Esophagus muscularis mucosa (tissue), 4 donors: ENCODE measurements at regions not wholly inside any gene's neighbourhood (a gene's known extent, or its start where the extent isn't known, plus 50 kb on each side); places are given as distances from the start of the nearest gene placed in this dataset.

Source experiments
- DNase-seq: peaks from one replicate; pipeline ENCODE4 v3.0.0-alpha.2; 2017; ENCODE audit errors: extremely low spot score
- H3K27ac ChIP-seq, 4 donors: fragments of 200-600 bp; sonication (generic); replicated peaks in 1 of 4; 1 replicate in 3 of 4; 2 replicates in 1 of 4; pipeline ENCODE4 v1.5.1; 2016 to 2019; ENCODE audit warnings: mild to moderate bottlenecking in 1 of 4
- H3K27me3 ChIP-seq, 4 donors: fragments of 200-600 bp; sonication (generic); one replicate each; pipeline versions ENCODE4 v1.5.1 to v1.6.0; 2016 to 2019
- H3K36me3 ChIP-seq, 4 donors: fragments of 200-600 bp; sonication (generic); one replicate each; pipeline ENCODE4 v1.5.1; 2016 to 2019
- H3K4me1 ChIP-seq, 4 donors: fragments of 200-600 bp; sonication (generic); one replicate each; pipeline ENCODE4 v1.5.1; 2016 to 2019
- H3K4me3 ChIP-seq, 4 donors: fragments of 200-600 bp; sonication (generic); 1 replicate in 2 of 4; 2 replicates in 2 of 4; pipeline ENCODE4 v1.5.1; 2016 to 2019; ENCODE audit warnings: mild to moderate bottlenecking in 4 of 4, moderate library complexity in 1 of 4
- H3K9me3 ChIP-seq, 4 donors: fragments of 200-600 bp; sonication (generic); 1 replicate in 3 of 4; 2 replicates in 1 of 4; pipeline ENCODE4 v1.5.1; 2016 to 2019
- CTCF ChIP-seq, 3 experiments: fragments of 200-600 bp in 2 of 3; fragments of 450-650 bp in 1 of 3; sonication (generic) in 2 of 3; IDR thresholded peaks; one replicate each; pipeline ENCODE4 v1.5.1; 2017 to 2019; ENCODE audit warnings: antibody characterized with exemption in 3 of 3, mild to moderate bottlenecking in 2 of 3, moderate library complexity in 1 of 3
- EP300 ChIP-seq: sonication (generic); formaldehyde crosslinking; IDR thresholded peaks from one replicate; pipeline ENCODE4 v1.6.1; 2017; ENCODE audit warnings: antibody characterized with exemption
- POLR2A ChIP-seq: fragments of 450-650 bp; IDR thresholded peaks from one replicate; pipeline ENCODE4 v1.6.1; 2017; ENCODE audit warnings: antibody characterized with exemption, moderate library complexity, mild to moderate bottlenecking, low read depth
- POLR2AphosphoS5 ChIP-seq, 2 donors: sonication (generic); formaldehyde crosslinking; IDR thresholded peaks; one replicate each; pipeline ENCODE4 v1.6.1; 2017; ENCODE audit warnings: antibody characterized with exemption in 2 of 2
- WGBS: methylation state at CpG from one replicate; pipeline ENCODE4 v1.1.5; 2018; 5-methylcytosine and 5-hydroxymethylcytosine counted together
- intact Hi-C: fragments of 100-400 bp; cut with DNase I; formaldehyde crosslinking; loops from one replicate; pipeline ENCODE4 v1.15.1; 2023

GRCh38 chr4:125958519-125958918 is 643.8 kb downstream of the FAT4 start:
- TF ChIP-seq POLR2AphosphoS5 (IDR thresholded peaks at IDR 0.05) = no peak
- TF ChIP-seq POLR2A = no peak
- TF ChIP-seq CTCF (IDR thresholded peaks at IDR 0.05) = no peak
- no peak for TF ChIP-seq EP300
- H3K27me3 ChIP-seq = no peaks in the 10 kb centered on the region
- no peak overlapping the region for H3K4me3 ChIP-seq
- H3K9me3 ChIP-seq = no peaks in the 10 kb centered on the region
- no peak for DNase-seq
- H3K4me1 ChIP-seq = no peaks in the 10 kb centered on the region
- H3K36me3 ChIP-seq = no peaks in the 10 kb centered on the region
- no peak overlapping the region for H3K27ac ChIP-seq
- intact Hi-C loops = no loop called here

- no peak for TF ChIP-seq POLR2AphosphoS5 (IDR thresholded peaks at IDR 0.05)
- no peak for TF ChIP-seq POLR2A
- TF ChIP-seq CTCF (IDR thresholded peaks at IDR 0.05) = no peak
- TF ChIP-seq EP300 = no peak
- no peaks in the 10 kb centered on the region for H3K27me3 ChIP-seq
- H3K4me3 ChIP-seq = no peak overlapping the region
- no peaks in the 10 kb centered on the region for H3K9me3 ChIP-seq
- DNase-seq = no peak
- intact Hi-C loops = no loop called here
- H3K36me3 ChIP-seq = no peaks in the 10 kb centered on the region
- 97% methylated on average over 5 of the region's 5 CpGs for WGBS
- no peak overlapping the region for H3K27ac ChIP-seq
- H3K4me1 ChIP-seq = no peaks in the 10 kb centered on the region
Observed at GRCh38 chr4:125961626-125962025, 646.9 kb downstream of the FAT4 start.

GRCh38 chr4:125975861-125976397 is 661.2 kb downstream of the FAT4 start:
- 89% methylated on average over 4 of the region's 4 CpGs for WGBS
- Histone ChIP-seq H3K36me3 (no peaks in the 10 kb centered on the region), H3K4me1 (no peaks in the 10 kb centered on the region), H3K27me3 (no peaks in the 10 kb centered on the region), H3K4me3 (no peak overlapping the region), H3K27ac (no peak overlapping the region), H3K9me3 (no peaks in the 10 kb centered on the region)
- no peak for TF ChIP-seq POLR2AphosphoS5 (IDR thresholded peaks at IDR 0.05)
- no peak for TF ChIP-seq EP300
- TF ChIP-seq POLR2A = no peak
- no peak for TF ChIP-seq CTCF (IDR thresholded peaks at IDR 0.05)
- no peak for DNase-seq
- intact Hi-C loops = no loop called here

- DNase-seq = no peak
- Histone ChIP-seq H3K27ac (no peak overlapping the region), H3K4me1 (no peaks in the 10 kb centered on the region), H3K27me3 (no peaks in the 10 kb centered on the region), H3K4me3 (no peak overlapping the region), H3K9me3 (no peaks in the 10 kb centered on the region), H3K36me3 (no peaks in the 10 kb centered on the region)
- TF ChIP-seq POLR2AphosphoS5 (IDR thresholded peaks at IDR 0.05) = no peak
- no peak for TF ChIP-seq EP300
- no peak for TF ChIP-seq POLR2A
- no peak for TF ChIP-seq CTCF (IDR thresholded peaks at IDR 0.05)
- intact Hi-C loops = no loop called here
- WGBS = 91% methylated on average over 6 of the region's 6 CpGs
Observed at GRCh38 chr4:125979950-125980349, 665.2 kb downstream of the FAT4 start.

- WGBS = 92% methylated on average over 1 of the region's 1 CpG
- Histone ChIP-seq H3K36me3 (no peaks in the 10 kb centered on the region), H3K27me3 (no peaks in the 10 kb centered on the region), H3K9me3 (no peaks in the 10 kb centered on the region), H3K27ac (no peak overlapping the region), H3K4me3 (no peak overlapping the region), H3K4me1 (no peaks in the 10 kb centered on the region)
- TF ChIP-seq POLR2A (no peak), CTCF (IDR thresholded peaks at IDR 0.05) (no peak), POLR2AphosphoS5 (IDR thresholded peaks at IDR 0.05) (no peak), EP300 (no peak)
- intact Hi-C loops = no loop called here
- no peak for DNase-seq
Observed at GRCh38 chr4:125983168-125983567, 668.4 kb downstream of the FAT4 start.
